ENCODE measurements at regions not wholly inside any gene's neighbourhood (a gene's known extent, or its start where the extent isn't known, plus 50 kb on each side); places are given as distances from the start of the nearest gene placed in this dataset.

DNA sequence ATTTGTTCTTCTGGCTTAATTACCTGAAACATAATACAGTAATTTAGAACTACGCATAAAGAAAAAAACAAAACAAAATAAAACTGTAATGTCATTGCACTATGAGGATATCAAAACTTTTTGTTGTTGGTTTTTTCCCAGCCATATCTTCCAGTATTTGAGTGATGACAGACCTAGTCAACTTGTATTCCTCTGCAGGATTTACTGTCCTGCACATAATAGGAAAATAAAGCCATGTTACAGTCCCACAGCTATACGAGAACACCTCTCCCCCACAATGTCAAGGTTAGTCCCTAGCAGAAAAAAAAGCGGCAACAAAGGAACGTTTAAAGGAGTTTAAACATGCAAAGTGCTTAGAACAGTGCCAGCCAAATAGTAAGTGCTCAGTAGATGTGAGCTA is 55.3 kb upstream of the PRDX6 start:
- Mint-ChIP-seq H3K36me3 (ENCODE audit: low read depth) (peaks cover 4% of the 10 kb centered on the region), H3K4me3 (no peak overlapping the region), H3K9me3 (no peaks in the 10 kb centered on the region), H3K4me1 (peaks cover 14% of the 10 kb centered on the region), H3K27me3 (ENCODE audit: low read depth, poor library complexity) (peaks cover 2% of the 10 kb centered on the region), H3K27ac (no peak overlapping the region)
- TF ChIP-seq, protein P1, sequence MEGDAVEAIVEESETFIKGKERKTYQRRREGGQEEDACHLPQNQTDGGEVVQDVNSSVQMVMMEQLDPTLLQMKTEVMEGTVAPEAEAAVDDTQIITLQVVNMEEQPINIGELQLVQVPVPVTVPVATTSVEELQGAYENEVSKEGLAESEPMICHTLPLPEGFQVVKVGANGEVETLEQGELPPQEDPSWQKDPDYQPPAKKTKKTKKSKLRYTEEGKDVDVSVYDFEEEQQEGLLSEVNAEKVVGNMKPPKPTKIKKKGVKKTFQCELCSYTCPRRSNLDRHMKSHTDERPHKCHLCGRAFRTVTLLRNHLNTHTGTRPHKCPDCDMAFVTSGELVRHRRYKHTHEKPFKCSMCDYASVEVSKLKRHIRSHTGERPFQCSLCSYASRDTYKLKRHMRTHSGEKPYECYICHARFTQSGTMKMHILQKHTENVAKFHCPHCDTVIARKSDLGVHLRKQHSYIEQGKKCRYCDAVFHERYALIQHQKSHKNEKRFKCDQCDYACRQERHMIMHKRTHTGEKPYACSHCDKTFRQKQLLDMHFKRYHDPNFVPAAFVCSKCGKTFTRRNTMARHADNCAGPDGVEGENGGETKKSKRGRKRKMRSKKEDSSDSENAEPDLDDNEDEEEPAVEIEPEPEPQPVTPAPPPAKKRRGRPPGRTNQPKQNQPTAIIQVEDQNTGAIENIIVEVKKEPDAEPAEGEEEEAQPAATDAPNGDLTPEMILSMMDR (IDR thresholded peaks at IDR 0.05): no peak
- DNase-seq: no peak

DNA sequence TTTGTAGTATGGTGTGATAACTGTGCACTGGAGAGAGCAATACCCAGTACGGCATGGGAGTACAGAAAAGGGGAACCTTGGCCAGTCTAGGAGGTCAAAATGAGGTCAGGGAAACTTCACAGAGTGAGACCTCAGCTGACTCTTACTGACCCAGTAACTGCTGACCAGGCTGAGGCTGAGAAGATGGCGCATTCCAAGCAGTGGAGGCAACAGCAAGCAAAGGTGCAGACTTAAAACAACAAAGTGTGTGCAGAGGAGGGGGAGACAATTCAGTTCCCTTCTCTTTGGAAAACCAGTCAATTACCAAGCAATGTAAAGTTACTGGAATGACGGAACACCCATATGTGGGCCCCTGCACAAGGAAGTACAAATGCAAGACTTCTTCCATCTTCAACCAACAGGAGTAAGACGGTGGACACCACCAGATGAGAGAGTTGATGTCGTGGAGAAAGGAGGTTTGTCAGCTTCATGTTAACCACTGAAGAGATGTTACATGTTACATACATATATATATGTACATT is 54.6 kb upstream of the PRDX6 start:
- no peaks in the 10 kb centered on the region for H3K9me3 Mint-ChIP-seq
- DNase-seq: no peak
- H3K4me1 Mint-ChIP-seq: peaks cover 14% of the 10 kb centered on the region
- TF ChIP-seq, protein P1 (IDR thresholded peaks at IDR 0.05): no peak
- H3K4me3 Mint-ChIP-seq: no peak overlapping the region
- peaks cover 2% of the 10 kb centered on the region for H3K27me3 Mint-ChIP-seq (ENCODE audit: low read depth, poor library complexity)
- no peak overlapping the region for H3K27ac Mint-ChIP-seq
- H3K36me3 Mint-ChIP-seq (ENCODE audit: low read depth): peaks cover 4% of the 10 kb centered on the region

DNA sequence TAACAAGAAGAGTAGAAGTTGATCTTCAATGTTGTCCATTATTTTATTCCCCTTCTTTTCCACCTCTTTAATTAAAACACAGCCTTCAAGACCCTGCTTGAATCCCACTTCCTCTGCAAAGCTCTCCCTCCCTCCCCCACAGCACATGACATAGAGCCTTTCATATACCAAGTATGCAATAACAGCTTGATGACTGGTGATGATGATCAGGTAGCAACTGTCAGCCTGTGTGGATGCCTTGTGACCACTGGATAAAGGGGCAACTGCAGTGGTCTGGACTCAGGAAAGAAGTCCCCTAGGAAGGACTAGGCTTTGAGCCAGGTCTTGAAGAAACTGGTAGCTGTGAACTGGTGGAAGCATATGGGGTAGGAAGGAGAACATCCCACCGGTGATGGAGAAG is 53.8 kb upstream of the PRDX6 start:
- TF ChIP-seq, protein P1 (IDR thresholded peaks at IDR 0.05): no peak
- H3K36me3 Mint-ChIP-seq (ENCODE audit: low read depth): peaks cover 4% of the 10 kb centered on the region
- peaks cover 14% of the 10 kb centered on the region for H3K4me1 Mint-ChIP-seq
- no peak for DNase-seq
- H3K27me3 Mint-ChIP-seq (ENCODE audit: low read depth, poor library complexity): peaks cover 2% of the 10 kb centered on the region
- no peak overlapping the region for H3K4me3 Mint-ChIP-seq
- no peaks in the 10 kb centered on the region for H3K9me3 Mint-ChIP-seq
- H3K27ac Mint-ChIP-seq: no peak overlapping the region

DNA sequence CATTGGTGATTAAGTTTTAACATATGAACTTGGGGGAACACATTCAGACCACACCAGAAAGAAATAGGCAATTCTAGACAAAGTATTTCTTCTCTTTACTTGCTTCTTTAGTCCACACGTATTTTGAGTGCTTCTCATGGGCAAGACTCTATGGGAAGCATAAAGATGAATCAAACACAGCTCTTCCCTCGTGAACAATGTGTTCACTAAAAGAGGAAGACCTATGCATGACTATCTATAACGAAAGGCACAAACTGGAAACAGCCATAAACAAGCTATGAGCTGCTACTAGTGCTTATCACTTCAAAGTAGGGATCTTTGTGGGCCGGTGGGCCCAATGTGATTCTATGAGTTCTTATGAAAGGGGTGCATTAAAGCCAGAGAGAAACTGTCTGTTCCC is 53.0 kb upstream of the PRDX6 start:
- peaks cover 4% of the 10 kb centered on the region for H3K36me3 Mint-ChIP-seq (ENCODE audit: low read depth)
- no peaks in the 10 kb centered on the region for H3K9me3 Mint-ChIP-seq
- H3K4me1 Mint-ChIP-seq: peaks cover 14% of the 10 kb centered on the region
- peaks cover 2% of the 10 kb centered on the region for H3K27me3 Mint-ChIP-seq (ENCODE audit: low read depth, poor library complexity)
- TF ChIP-seq, protein P1 (IDR thresholded peaks at IDR 0.05): no peak
- no peak overlapping the region for H3K27ac Mint-ChIP-seq
- H3K4me3 Mint-ChIP-seq: no peak overlapping the region
- DNase-seq: no peak

DNA sequence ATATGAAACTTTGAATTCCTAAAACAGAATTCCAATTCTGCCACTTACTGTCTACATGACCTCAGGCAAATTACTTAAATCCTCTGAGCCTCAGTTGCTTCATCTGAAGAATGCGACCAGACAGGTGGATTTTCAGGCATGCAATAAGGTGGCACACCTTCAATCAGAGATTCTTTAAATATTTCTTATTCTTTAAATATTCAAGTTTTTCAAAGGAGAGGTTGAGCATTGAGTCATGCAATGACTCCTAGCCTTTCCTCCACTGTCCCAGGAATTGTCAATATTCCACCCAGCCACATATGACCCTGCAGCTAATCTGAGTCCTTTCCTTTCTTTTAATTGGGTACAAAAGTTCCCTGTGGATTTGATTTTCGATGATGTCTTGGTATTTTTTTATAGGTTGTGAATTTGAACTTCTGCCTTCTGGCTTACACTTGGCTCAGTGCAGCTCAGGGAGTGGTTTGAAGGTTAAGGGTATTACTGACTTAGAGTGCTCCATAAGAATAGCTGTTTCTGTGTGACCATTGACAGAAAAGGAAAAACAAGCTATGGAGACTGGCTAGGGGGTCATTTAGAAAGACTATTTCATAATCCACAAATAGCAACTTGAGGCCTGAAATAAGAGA is 52.2 kb upstream of the PRDX6 start:
- no peaks in the 10 kb centered on the region for H3K9me3 Mint-ChIP-seq
- H3K4me1 Mint-ChIP-seq: peaks cover 21% of the 10 kb centered on the region
- no peak overlapping the region for H3K27ac Mint-ChIP-seq
- H3K27me3 Mint-ChIP-seq (ENCODE audit: low read depth, poor library complexity): peaks cover 2% of the 10 kb centered on the region
- peaks cover 4% of the 10 kb centered on the region for H3K36me3 Mint-ChIP-seq (ENCODE audit: low read depth)
- no peak overlapping the region for H3K4me3 Mint-ChIP-seq
- TF ChIP-seq, protein P1 (IDR thresholded peaks at IDR 0.05): no peak
- DNase-seq: no peak

DNA sequence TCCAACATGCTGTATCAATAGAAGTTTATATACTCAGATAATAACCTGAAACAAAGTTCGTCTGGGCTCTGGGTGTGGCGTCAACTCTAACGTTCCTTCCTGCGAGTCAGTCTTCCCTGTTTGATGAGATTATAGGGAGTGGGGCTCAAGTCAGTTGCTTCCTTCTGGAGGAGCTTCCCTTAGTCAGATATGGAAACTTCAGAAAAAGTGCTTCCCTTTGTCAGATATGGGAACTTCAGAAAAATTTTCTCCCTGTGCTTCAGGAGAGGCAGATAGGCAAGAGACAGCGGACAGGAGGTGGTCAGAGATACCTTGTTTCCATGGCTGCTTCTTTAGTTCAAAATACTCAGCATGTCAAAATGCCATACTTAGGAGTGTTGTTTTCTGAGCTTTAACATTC is 51.1 kb upstream of the PRDX6 start:
- Mint-ChIP-seq H3K36me3 (ENCODE audit: low read depth) (no peaks in the 10 kb centered on the region), H3K4me3 (no peak overlapping the region), H3K27ac (no peak overlapping the region), H3K27me3 (ENCODE audit: low read depth, poor library complexity) (no peaks in the 10 kb centered on the region), H3K4me1 (peaks cover 24% of the 10 kb centered on the region), H3K9me3 (no peaks in the 10 kb centered on the region)
- no peak for DNase-seq
- TF ChIP-seq, protein P1 (IDR thresholded peaks at IDR 0.05): no peak

All from nephron progenitor cell (in vitro differentiated cells).